NCI-H146 treated with DMSO at 0.1 percent for 48 hours (cell line): ENCODE measurements at regions not wholly inside any gene's neighbourhood (a gene's known extent, or its start where the extent isn't known, plus 50 kb on each side); places are given as distances from the start of the nearest gene placed in this dataset.

ENCODE experiments used
- DNase-seq: peaks from one replicate; lab custom pipeline; 2025; ENCODE audit not compliant: unreplicated experiment; lab: John Stamatoyannopoulos, UW

DNA sequence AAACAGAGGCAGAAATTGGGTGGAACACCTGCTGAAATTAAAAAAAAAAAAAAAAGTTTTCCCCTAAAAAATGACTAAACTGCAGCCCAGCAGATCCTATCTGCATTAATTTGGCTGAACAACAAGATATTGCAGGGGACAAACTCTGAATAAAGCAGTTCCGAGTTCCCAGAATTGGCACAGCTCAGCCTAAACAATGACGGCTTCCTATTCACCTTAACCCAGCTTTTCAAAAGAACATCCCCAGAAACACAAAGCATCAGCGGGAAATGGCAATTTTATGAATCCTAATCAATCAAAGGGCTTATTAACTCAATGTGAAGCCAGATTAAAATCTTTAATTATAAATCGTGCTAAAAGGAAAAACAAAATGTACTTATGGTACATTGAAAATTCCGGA, 497.8 kb upstream of the ZFHX3 start:
- no peak for DNase-seq

DNA sequence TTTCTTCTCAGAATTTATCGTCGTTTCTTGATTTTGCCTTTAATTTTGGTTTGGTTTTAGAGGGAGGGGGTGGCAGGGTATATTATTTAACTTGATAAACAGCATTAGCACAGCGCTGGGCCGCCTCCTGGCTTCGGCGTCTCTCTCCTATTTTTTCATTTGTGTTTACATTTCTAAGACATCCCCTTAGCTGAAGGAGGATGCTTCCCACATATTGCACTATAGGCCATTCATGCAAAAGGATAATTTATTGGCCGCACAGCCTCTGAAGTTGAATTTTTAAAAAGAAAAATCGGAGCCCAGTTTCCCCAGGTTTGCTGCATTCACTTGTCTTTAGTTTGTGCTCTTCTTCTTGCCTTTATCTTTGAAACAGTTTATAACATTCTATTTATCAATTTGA, 497.4 kb upstream of the ZFHX3 start:
- no peak for DNase-seq

DNA sequence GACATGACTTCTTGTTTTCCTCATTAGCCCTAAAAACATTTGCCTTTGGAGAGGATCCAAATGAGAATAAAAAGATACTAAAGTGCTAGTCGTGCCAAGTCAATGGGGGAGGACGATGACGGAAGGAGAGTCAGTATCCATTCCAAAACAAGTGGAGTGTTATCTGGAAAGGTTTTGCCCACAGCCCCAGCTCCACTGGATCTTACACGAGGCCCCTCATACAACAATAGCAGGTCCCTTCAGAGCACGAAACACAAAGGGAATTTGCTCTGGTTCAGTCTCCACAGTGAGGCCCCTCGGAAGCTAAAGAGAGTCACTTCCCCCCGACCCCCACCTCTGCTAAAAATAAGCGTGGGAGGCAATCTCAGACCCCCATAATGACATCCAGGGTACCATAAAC, 496.9 kb upstream of the ZFHX3 start:
- no peak for DNase-seq

DNA sequence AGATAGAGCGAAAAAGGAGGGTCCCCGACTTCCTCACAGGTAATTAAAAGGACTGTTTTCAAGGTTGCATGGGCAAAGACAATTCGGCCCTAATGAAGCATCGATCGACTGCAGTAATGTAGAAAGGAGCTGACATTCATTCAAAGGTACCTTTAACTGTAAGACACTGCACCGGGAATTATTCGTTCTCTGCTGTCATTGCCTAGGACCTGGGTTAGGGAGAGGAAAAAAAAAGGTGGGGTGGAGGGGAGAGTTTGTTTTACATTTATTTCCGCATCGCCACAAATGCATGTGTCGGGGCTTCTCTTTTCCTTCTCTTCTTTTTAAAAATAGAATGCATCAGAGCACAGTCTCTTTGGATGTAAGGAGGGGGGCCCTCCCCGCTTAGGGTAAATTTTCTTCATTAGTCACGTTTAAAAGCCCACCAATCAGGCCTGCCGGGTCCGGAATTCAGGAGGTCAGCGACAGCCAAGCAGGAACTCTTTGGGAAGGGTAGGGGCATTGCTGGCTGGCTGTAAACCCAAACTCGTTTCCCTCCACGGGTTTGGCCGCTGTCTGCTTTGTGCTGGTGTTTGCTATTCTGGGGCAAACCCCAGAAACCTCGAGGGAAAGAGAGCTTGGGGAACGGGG, 496.2 kb upstream of the ZFHX3 start:
- DNase-seq: no peak

DNA sequence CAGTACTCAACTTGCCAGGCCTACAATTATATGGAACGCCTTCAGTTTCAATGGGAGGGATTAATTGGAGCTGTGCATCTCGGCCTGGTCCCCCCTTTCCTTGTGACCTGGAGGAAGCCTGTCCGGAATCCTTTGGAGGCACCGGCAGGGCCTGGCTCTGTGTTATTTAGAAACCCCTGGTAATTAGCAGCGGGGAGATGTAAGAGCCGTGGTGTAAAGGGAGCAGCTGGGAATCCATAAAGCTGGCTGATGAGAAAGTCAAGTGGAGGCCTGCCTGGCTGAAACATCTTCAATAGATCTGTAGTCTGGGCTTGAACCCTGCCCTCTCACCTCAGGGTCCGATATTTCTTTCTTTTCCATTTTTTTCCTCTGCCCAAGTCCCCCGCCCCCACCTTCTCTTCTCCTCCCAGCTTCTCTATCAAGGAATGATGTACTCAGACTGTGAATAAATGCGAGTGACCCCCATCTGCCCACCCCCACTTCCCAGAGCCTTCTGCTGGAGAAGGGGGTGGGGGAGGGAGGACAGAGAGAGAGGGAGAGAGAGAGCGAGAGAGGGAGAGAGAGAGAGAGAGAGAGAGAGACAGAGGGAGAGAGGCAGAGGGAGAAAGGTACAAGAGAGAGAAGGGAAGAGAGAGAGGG, 495.5 kb upstream of the ZFHX3 start:
- DNase-seq: no peak

DNA sequence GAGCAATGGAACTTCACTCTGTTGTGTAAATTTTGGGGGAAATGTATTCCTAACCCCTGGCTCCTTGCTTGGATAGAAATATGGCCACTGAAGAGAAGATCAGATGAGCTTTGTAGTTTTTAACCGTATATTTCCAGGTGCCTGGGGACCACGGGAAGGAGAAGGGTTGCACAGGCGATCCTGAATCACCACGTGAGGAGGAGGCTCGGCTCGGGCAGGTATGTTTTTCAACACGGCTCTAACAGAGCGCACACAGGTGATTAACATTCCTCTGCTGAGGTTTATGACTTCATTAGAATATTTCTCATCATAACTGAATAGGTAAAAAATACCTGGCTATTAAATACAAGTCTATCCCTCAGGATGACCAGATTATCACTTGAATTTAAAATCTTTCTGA, 495.0 kb upstream of the ZFHX3 start:
- no peak for DNase-seq

DNA sequence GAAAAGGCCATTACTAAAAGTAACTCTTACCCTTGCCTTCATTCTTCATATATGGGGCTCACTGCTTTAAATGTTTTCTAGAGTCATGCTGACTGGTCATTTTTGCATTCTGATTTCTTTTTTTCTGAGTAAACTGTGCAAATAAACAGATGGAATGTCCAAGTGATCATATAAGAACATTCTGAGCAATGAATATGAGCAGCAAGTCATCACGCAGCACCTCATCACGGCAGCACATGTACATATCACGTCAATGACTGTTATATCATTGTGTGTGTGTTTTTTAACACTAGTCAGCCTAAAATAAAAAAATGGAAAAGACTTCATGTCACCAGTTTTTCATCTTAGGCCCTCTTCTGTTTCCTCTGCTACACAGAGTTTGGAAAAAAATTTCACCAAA, 490.0 kb upstream of the ZFHX3 start:
- no peak for DNase-seq

DNA sequence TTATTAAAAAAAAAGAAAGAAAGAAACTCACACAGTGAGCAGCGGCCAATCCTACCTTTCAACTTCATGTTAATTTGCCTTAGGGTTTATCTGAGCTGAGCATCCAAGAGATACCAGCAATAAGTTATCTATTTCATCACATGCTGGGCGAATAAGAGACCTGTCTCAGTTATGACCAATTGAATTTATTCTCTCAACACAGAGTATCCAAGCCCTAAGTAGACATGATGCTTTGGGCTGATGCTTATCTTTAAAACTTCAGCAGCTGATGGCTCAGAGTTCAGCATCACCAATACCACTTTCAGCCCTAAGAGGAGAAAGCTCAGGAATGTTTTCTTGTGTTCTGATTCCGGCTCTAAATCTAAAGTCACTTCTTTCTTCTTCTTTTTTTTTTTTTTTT, 489.0 kb upstream of the ZFHX3 start:
- no peak for DNase-seq

DNA sequence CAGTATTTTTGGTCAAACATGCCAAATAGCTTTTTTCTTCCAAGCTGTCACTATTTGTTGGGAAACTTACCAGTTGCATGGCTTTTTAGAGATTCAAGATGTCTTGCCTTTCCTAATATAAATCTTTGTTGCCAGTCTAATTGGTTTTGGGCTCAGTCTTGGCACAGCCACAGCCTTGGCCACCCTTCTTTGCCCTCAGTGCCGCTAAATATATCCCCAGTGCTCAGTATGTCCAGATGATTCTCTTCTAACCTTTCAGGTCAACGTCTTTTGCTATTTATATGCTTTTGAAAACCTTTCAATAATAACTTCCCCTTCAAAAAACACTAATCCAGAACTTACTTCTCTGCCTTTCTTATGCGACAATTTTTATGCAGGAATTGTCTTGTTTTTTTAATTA, 483.1 kb upstream of the ZFHX3 start:
- DNase-seq: no peak

DNA sequence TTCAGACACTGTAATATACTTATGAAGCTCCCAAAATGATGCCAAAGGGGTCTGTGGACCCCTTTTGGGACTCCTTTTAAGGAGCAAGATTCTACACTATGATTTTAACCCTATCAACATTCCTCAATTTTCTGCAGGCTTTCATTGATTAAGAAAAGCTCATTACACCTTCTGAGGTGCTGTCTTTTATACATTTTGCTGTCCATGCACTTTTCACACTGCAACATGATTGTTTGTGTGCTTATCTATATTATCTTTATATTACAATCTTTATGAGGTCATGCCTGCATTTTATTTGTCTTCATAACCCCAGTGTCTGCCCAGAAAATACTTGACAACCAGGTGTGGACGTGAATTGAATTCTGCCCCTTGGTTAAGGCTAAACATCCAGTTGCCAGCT, 482.6 kb upstream of the ZFHX3 start:
- DNase-seq: no peak

DNA sequence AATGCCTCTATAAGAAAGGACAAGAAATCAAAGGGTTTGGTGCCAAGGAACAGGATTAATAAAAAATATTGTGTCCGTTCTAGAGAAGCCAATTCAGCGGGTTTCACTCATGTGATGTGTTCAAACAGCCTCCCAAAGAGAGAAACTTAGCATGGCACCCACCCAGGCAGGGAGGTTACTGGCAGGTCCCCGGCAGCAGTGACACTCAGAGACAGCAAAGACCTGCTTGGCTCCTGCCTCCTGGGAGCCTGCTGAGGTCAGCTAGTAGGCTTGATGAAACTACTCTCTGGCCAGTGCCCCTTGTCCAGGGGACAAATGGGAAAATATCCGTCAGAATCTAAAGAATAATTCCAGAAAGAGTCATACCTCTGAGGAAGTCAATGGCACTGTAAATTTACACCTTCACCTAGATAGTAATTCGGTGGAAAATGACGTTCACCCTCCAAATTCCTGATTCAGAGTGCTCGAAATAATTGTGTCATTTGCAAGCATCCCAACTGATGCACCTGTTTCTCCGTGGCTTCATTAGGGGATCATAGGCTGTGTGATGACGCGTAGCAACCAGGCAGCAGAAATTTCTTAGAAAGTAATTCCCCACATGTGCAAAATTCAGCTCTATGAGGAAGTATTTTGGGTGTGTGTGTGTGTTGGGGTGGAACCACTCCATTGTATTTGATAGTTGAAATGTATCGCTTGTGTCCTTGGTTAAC, 481.5 kb upstream of the ZFHX3 start:
- no peak for DNase-seq

DNA sequence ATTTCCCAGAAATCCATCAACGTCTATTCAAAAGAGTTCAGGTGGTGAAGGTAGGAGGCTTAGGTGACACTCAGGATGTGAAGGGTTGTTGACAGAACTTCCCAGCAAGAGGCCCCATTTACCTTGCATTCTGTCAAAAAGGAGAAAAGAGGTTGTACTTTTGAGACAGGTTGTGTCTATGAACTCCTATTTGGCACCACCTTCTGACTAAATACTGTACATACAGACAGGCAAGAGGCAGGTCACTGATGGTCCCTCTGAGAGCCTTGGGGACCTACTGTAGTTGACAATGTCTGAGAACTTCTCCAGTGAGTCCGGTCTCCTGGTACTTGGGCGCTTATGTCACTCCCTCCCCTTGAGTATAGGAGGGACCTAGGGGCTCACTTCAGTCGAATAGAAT, 479.3 kb upstream of the ZFHX3 start:
- DNase-seq: no peak

DNA sequence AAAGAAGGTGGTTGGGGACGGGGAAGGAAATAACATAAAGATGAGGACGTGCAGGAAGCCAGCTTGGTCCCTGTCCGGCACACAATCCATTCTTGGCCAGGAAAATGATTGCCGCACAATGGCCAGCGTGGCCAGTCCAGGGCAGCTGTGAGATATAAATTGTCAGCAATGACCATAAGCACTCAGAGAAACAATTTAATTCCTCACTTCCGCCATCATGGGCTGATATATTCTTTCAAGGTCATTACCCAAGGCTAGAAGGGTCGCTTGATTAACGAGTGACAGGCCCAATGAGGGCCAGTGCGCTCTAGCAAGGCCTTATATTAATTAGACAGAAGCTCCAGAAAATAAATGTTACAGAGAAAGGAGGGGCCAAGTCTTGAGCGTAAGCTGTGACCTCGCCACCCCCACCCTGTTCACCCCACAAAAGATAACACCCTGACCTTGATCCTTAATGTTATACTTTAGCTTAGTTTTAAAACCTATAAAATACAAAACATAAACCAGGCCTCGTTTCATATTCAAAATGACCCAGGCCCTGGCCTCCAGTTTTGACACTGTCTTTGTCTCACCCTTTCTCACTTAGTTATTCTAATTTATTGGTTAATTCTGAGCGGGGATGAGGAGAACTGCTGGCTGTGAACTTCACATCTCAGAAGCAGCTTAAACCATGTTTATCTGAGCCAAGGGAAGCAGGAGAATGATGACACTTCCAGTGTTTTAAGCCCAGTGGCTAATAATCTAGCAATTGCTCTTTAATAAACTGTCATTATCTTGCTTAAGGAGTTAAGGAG, 478.3 kb upstream of the ZFHX3 start:
- no peak for DNase-seq

DNA sequence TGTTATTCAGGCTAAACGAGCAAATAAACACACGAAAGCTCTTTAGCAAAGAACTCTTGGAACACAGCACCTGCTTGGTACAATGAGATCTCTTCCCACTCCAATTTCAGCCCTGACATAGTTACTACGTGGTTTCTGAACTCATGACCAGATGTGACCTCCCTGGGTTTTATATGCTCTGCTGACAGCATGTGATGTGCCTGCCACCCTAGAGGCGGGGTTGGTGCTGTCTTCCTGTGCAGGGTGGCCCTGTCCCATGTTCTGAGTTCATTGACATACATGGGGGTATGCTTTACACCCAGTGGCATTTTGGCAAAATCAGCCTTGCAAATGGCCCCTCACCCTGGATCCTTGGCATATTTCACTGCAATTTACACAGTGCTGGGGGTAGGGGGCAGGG, 475.3 kb upstream of the ZFHX3 start:
- no peak for DNase-seq

DNA sequence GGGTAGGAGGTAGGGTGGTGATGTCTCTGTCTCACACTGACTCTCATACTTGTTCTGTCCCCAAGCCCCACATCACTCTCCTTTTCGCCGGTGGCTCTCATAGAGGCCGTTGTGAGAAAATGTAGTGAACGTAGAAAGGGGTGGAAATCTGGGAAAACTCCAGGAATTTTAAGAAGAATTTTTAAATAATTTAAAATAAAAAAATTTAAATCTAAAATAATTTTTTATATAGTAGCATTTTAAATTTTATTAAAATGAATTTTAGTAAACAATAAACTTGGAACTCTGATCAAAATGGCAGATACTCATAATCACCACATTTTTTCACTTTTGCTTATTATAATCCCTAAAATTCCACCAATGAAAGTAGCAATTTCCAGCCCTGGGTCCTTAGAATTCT, 473.6 kb upstream of the ZFHX3 start:
- DNase-seq: no peak

DNA sequence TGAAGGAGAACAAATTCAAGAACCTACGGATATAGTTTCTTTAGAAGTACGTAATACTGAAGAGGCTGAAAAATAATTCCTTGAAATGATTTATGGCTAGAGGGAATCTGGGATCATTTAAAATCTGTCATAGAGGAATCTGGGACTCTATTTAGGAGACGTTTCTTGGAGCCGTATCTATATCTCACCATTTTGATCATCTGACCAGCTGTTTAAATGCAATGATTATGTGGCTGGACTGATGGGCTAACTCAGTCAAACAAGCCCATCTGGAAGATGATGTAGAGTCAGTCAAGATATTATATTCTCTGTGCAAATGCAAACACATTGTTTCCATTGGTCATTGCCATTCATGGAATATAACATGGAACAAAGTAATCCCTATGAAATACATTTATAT, 467.7 kb upstream of the ZFHX3 start:
- DNase-seq: no peak

DNA sequence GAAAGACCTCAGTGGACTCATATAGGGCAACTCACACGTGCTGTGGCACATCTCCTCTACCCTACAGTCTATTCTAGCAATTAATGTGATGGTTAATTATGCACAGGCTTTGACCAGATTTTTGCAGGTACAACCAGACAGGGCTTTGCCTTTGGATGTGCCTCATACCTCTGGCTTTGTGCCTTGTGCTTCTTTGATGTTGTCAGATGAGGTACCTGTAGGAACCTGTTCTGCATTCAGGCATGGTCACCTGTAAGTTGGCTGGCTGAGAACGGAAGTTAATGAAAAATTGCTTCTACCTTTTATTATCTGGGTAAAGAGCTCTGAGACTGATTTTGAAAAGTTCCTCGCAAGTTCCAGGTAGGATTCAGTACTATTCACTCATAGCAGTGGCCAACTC, 462.9 kb upstream of the ZFHX3 start:
- no peak for DNase-seq

DNA sequence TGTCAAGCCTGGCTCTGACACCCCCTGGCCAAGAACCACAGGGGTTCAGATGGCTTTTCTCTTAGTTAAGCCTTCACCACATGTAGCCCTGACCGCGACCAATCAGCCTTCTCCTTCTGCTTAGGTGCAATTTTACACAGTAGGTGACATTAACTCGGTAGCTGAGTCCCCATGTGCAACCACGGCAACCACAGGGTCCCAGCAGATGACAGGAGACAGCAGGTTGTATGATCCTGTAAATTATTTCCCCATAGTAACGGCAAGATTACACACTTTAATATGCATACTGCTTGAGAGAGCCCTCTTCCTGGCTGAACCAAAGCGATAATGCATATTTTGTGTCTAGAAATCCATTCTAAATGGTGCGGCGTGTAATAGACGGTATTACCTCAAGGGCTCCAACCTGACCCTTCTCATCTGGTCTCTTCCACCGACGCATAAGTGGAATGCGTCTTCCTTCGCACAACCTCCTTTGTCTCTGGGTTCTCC, 458.7 kb upstream of the ZFHX3 start:
- DNase-seq: no peak

DNA sequence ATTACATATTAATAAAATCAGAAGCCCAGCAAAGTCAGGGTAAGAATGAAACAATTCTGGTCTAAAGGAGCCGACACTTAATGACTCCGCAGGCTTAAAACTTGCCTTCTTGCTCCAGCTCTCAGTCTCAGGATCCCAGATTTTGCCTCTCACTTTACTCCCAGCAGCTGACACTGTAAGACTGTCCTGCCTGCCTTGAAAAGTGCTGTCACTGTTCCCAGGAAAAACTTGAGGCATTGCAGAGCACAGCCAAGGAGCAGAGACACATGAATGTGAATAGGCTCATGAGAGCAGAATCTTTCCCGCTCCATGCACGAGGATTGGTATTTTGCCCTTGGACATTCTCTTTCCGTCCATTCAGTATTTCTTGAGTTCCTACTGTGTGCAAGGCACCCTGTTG, 457.6 kb upstream of the ZFHX3 start:
- DNase-seq: no peak

DNA sequence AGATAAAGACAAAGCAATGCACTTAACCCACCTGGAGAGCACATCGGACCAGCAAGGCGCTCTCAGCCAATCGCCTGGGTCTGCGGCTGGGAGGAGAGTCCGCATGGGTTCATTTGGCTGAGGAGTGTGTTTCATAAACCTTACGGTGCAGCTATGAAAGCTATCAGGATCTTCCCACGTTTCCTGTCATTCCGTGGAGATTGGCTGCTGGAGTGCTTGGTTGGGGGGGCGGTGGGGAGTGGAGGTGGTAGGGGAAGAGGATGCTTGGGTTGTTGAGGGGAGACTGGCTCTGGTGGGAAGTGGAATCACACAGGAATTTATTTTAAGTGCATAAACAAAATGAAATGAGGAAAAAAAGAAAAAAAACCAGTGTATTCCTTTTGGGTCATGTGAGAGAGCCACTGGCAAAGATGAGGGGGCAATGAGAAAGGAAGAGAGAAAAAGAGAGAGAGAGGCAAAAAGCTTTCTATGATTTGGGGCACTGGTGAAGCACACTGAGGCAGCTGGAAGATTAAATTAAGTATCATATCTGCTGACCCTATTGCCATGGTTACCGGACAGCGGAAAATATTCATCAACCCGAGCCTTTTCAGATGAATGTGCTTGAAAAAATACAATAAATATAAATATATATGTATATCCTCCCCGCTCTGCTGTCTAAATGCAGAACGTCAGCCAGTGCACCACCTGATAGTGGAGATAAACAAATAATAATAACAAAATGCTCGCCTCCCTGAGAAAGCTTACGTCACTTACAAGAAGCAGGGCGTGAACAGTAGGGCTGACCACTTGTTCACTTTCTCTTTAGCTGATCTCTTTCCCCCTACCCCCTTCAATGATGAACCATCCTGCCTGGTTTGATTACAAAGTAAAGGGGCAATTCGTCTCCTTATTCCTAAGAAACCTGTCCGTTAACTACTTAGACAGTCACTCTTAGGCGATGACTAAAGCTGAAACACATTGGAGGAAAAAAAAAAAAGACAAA, 457.0 kb upstream of the ZFHX3 start:
- no peak for DNase-seq

DNA sequence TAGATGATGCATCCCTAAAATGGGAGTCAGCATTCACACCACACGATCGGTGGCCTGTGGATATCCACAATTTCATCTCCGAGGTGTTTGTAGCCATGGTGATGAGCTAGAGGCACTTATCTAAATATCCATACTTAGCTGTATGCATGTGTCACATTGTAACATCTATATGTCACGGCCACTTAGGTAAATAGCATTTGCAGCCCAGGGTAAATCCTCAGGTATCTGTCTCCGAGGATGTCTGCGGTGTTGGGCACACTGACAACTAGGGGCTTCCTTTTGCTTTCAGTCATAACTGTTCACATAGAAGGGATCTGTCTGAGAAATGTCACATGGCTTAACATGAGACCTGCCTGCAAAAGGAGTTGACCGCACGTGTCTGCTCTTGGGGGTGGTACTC, 455.2 kb upstream of the ZFHX3 start:
- no peak for DNase-seq
